SK-N-MC (cell line): ENCODE measurements at regions not wholly inside any gene's neighbourhood (a gene's known extent, or its start where the extent isn't known, plus 50 kb on each side); places are given as distances from the start of the nearest gene placed in this dataset.

ENCODE experiments used
- EZH2 ChIP-seq: fragments of 200-600 bp; sonication (generic); IDR thresholded peaks from one replicate; pipeline ENCODE4 v1.6.1; 2017; ENCODE audit warnings: antibody characterized with exemption
- FOXP2 ChIP-seq: optimal IDR thresholded peaks from 2 replicates; pipeline ENCODE3; 2011; ENCODE audit warnings: mild to moderate bottlenecking, moderate library complexity; ENCODE audit not compliant: insufficient read depth; ENCODE audit errors: extremely low read length, control extremely low read depth
- POLR2AphosphoS5 ChIP-seq: IDR thresholded peaks from 2 replicates; pipeline ENCODE4 v1.6.1; 2012; ENCODE audit warnings: mild to moderate bottlenecking, low read depth, low read length, borderline replicate concordance

GRCh38 chr21:36541721-36542139 lies 61.8 kb upstream of the CLDN14 start:
- TF ChIP-seq POLR2AphosphoS5 (no peak), EZH2 (no peak), FOXP2 (no peak)
